HepG2 (cell line): ENCODE measurements at regions not wholly inside any gene's neighbourhood (a gene's known extent, or its start where the extent isn't known, plus 50 kb on each side); places are given as distances from the start of the nearest gene placed in this dataset.

Experiments used
- ARNT ChIP-seq: fragments of 450-650 bp; IDR thresholded peaks from 2 replicates; pipeline ENCODE4 v1.6.1; 2017
- CTCF ChIP-seq: sonication (generic); formaldehyde crosslinking; IDR thresholded peaks from 2 replicates; pipeline ENCODE4 v1.5.0; 2020; ENCODE audit warnings: mild to moderate bottlenecking, missing genetic modification reagents, moderate library complexity
- ELF3 ChIP-seq: IDR thresholded peaks from 2 replicates; pipeline ENCODE4 v1.6.1; 2016; ENCODE audit warnings: missing genetic modification reagents, missing compliant biosample characterization
- ZNF589 ChIP-seq: sonication (generic); formaldehyde crosslinking; conservative IDR thresholded peaks from 2 replicates; pipeline ENCODE4 v1.8.0; 2022; ENCODE audit warnings: mild to moderate bottlenecking, moderate library complexity, missing genetic modification reagents
- ZNF615 ChIP-seq: sonication (generic); formaldehyde crosslinking; IDR thresholded peaks from 2 replicates; pipeline ENCODE4 v1.5.0; 2020; ENCODE audit warnings: mild to moderate bottlenecking, missing genetic modification reagents, borderline replicate concordance

- TF ChIP-seq CTCF (CRISPR knock-in tag): no peak
- TF ChIP-seq ARNT: no peak
- TF ChIP-seq ZNF589 (CRISPR knock-in tag): no peak
- TF ChIP-seq ELF3 (CRISPR knock-in tag): no peak
- TF ChIP-seq ZNF615 (CRISPR knock-in tag): no peak
These were observed 1160.7 kb upstream of the NRXN1 start for GRCh38 chr2:52192656-52193055.
